ENCODE measurements at regions not wholly inside any gene's neighbourhood (a gene's known extent, or its start where the extent isn't known, plus 50 kb on each side); places are given as distances from the start of the nearest gene placed in this dataset.

DNA sequence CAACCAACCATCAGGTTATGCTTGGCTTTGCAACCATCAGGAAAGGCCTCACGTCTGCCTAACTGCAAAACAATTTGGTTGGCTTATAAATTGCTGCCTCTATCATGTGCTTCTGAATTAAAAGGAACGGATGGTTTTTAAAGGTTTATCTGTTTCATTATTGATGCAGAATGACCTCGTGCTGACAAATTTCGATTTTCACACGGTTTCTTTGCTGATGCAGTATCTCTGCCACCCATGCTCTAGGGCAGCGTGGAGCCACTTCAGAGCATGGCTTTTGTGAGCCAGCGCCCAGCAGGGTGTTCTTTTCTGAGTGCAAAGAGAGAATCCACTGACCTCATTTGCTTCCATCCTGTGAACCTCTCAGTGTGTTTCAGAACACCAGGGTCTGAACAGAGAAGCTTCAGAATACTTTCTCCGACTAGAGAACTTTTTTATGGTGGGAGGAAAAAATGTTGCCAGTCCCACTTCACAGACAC, 143.1 kb upstream of the L3MBTL4 start:
- Mint-ChIP-seq H3K4me3 (no peak overlapping the region), H3K27ac (no peak overlapping the region), H3K27me3 (ENCODE audit: low read depth) (no peaks in the 10 kb centered on the region), H3K36me3 (peaks cover 3% of the 10 kb centered on the region; the same call in 1 of the 2 replicates), H3K4me1 (peaks cover 31% of the 10 kb centered on the region), H3K9me3 (peaks cover 7% of the 10 kb centered on the region)
- TF ChIP-seq, protein P1, sequence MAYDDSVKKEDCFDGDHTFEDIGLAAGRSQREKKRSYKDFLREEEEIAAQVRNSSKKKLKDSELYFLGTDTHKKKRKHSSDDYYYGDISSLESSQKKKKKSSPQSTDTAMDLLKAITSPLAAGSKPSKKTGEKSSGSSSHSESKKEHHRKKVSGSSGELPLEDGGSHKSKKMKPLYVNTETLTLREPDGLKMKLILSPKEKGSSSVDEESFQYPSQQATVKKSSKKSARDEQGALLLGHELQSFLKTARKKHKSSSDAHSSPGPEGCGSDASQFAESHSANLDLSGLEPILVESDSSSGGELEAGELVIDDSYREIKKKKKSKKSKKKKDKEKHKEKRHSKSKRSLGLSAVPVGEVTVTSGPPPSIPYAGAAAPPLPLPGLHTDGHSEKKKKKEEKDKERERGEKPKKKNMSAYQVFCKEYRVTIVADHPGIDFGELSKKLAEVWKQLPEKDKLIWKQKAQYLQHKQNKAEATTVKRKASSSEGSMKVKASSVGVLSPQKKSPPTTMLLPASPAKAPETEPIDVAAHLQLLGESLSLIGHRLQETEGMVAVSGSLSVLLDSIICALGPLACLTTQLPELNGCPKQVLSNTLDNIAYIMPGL (CRISPR knock-in tag; IDR thresholded peaks at IDR 0.05), result no peak
- no peak for TF ChIP-seq HMGA2 (CRISPR knock-in tag; IDR thresholded peaks at IDR 0.05)
- TF ChIP-seq ZNF138 (CRISPR knock-in tag; conservative IDR thresholded peaks at IDR 0.05), result no peak
- TF ChIP-seq KAT7 (CRISPR knock-in tag; IDR thresholded peaks at IDR 0.05; ENCODE audit: borderline replicate concordance), result no peak
- TF ChIP-seq ZNF416 (CRISPR knock-in tag; IDR thresholded peaks at IDR 0.05), result no peak
- TF ChIP-seq, protein P2, sequence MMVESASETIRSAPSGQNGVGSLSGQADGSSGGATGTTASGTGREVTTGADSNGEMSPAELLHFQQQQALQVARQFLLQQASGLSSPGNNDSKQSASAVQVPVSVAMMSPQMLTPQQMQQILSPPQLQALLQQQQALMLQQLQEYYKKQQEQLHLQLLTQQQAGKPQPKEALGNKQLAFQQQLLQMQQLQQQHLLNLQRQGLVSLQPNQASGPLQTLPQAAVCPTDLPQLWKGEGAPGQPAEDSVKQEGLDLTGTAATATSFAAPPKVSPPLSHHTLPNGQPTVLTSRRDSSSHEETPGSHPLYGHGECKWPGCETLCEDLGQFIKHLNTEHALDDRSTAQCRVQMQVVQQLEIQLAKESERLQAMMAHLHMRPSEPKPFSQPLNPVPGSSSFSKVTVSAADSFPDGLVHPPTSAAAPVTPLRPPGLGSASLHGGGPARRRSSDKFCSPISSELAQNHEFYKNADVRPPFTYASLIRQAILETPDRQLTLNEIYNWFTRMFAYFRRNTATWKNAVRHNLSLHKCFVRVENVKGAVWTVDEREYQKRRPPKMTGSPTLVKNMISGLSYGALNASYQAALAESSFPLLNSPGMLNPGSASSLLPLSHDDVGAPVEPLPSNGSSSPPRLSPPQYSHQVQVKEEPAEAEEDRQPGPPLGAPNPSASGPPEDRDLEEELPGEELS (CRISPR knock-in tag; IDR thresholded peaks at IDR 0.05), result no peak
- TF ChIP-seq ZNF317 (CRISPR knock-in tag; IDR thresholded peaks at IDR 0.05; ENCODE audit: borderline replicate concordance, low read depth), result no peak
- TF ChIP-seq, protein P3, sequence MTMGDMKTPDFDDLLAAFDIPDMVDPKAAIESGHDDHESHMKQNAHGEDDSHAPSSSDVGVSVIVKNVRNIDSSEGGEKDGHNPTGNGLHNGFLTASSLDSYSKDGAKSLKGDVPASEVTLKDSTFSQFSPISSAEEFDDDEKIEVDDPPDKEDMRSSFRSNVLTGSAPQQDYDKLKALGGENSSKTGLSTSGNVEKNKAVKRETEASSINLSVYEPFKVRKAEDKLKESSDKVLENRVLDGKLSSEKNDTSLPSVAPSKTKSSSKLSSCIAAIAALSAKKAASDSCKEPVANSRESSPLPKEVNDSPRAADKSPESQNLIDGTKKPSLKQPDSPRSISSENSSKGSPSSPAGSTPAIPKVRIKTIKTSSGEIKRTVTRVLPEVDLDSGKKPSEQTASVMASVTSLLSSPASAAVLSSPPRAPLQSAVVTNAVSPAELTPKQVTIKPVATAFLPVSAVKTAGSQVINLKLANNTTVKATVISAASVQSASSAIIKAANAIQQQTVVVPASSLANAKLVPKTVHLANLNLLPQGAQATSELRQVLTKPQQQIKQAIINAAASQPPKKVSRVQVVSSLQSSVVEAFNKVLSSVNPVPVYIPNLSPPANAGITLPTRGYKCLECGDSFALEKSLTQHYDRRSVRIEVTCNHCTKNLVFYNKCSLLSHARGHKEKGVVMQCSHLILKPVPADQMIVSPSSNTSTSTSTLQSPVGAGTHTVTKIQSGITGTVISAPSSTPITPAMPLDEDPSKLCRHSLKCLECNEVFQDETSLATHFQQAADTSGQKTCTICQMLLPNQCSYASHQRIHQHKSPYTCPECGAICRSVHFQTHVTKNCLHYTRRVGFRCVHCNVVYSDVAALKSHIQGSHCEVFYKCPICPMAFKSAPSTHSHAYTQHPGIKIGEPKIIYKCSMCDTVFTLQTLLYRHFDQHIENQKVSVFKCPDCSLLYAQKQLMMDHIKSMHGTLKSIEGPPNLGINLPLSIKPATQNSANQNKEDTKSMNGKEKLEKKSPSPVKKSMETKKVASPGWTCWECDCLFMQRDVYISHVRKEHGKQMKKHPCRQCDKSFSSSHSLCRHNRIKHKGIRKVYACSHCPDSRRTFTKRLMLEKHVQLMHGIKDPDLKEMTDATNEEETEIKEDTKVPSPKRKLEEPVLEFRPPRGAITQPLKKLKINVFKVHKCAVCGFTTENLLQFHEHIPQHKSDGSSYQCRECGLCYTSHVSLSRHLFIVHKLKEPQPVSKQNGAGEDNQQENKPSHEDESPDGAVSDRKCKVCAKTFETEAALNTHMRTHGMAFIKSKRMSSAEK (CRISPR knock-in tag; IDR thresholded peaks at IDR 0.05; ENCODE audit: borderline replicate concordance), result no peak
- no peak for TF ChIP-seq OVOL2 (CRISPR knock-in tag; IDR thresholded peaks at IDR 0.05; ENCODE audit: borderline replicate concordance)
- TF ChIP-seq EMX1 (CRISPR knock-in tag; IDR thresholded peaks at IDR 0.05), result no peak
- no peak for TF ChIP-seq FOXK1 (CRISPR knock-in tag; IDR thresholded peaks at IDR 0.05)
- TF ChIP-seq NFE2L1 (CRISPR knock-in tag; IDR thresholded peaks at IDR 0.05), result no peak
- TF ChIP-seq ZBTB21 (CRISPR knock-in tag; IDR thresholded peaks at IDR 0.05; ENCODE audit: borderline replicate concordance), result no peak
- no peak for TF ChIP-seq ZNF671 (CRISPR knock-in tag; IDR thresholded peaks at IDR 0.05)
- no peak for TF ChIP-seq RORB (CRISPR knock-in tag; IDR thresholded peaks at IDR 0.05)
- TF ChIP-seq, protein P4, sequence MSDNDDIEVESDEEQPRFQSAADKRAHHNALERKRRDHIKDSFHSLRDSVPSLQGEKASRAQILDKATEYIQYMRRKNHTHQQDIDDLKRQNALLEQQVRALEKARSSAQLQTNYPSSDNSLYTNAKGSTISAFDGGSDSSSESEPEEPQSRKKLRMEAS (CRISPR knock-in tag; IDR thresholded peaks at IDR 0.05), result no peak
- TF ChIP-seq CREB1 (CRISPR knock-in tag; IDR thresholded peaks at IDR 0.05), result no peak
- no peak for TF ChIP-seq GABPB1 (CRISPR knock-in tag; IDR thresholded peaks at IDR 0.05)
- TF ChIP-seq ESRRA (CRISPR knock-in tag; IDR thresholded peaks at IDR 0.05; ENCODE audit: borderline replicate concordance), result no peak
- TF ChIP-seq CREM (CRISPR knock-in tag; IDR thresholded peaks at IDR 0.05), result no peak
- peak; percentile 45 for ATAC-seq
- ChIA-PET CTCF (no interaction called here), POLR2A (no interaction called here)
- DNase-seq (ENCODE audit: low spot score), result no peak
